ENCODE measurements at regions not wholly inside any gene's neighbourhood (a gene's known extent, or its start where the extent isn't known, plus 50 kb on each side); places are given as distances from the start of the nearest gene placed in this dataset.
A peak's percentile ranks its signal among the peaks of the same experiment; 100 is the strongest.

- TF ChIP-seq, protein P1, sequence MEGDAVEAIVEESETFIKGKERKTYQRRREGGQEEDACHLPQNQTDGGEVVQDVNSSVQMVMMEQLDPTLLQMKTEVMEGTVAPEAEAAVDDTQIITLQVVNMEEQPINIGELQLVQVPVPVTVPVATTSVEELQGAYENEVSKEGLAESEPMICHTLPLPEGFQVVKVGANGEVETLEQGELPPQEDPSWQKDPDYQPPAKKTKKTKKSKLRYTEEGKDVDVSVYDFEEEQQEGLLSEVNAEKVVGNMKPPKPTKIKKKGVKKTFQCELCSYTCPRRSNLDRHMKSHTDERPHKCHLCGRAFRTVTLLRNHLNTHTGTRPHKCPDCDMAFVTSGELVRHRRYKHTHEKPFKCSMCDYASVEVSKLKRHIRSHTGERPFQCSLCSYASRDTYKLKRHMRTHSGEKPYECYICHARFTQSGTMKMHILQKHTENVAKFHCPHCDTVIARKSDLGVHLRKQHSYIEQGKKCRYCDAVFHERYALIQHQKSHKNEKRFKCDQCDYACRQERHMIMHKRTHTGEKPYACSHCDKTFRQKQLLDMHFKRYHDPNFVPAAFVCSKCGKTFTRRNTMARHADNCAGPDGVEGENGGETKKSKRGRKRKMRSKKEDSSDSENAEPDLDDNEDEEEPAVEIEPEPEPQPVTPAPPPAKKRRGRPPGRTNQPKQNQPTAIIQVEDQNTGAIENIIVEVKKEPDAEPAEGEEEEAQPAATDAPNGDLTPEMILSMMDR (conservative IDR thresholded peaks at IDR 0.05; ENCODE audit: low read length): no peak
- DNase-seq (ENCODE audit: low read depth): no peak
- no peak overlapping the region for H3K4me3 ChIP-seq (ENCODE audit: low read length)
Observed at GRCh38 chr3:25855266-25855784, 65.4 kb downstream of the OXSM start.

GRCh38 chr3:25856902-25857518, 67.1 kb downstream of the OXSM start:
- peak; percentile 63 for DNase-seq (ENCODE audit: low read depth)
- no peak overlapping the region for H3K4me3 ChIP-seq (ENCODE audit: low read length)
- TF ChIP-seq, protein P1 (conservative IDR thresholded peaks at IDR 0.05; ENCODE audit: low read length): peak; percentile 97

DNA sequence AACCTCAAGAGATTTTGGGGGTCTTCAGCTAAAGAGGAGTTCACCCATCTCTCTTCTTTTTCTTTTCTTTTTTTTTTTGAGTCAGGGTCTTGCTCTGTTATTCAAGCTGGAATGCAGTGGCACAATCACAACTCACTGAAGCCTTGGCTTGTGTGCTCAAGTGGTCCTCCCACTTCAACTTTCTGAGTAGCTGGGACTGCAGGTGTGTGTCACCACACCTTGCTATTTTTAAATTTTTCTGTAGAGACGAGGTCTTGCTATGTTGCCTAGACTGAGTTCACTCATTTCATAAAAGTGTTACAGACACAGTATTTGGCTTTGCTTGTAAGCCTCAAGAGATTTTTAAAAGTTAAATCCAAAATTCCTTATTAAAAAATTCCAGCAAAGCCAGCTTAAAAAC, 71.7 kb downstream of the OXSM start:
- H3K4me3 ChIP-seq (ENCODE audit: low read length): no peak overlapping the region
- DNase-seq (ENCODE audit: low read depth): no peak
- TF ChIP-seq, protein P1 (conservative IDR thresholded peaks at IDR 0.05; ENCODE audit: low read length): no peak

GRCh38 chr3:25863011-25863415, 73.1 kb downstream of the OXSM start:
- H3K4me3 ChIP-seq (ENCODE audit: low read length): no peak overlapping the region
- no peak for DNase-seq (ENCODE audit: low read depth)
- TF ChIP-seq, protein P1 (conservative IDR thresholded peaks at IDR 0.05; ENCODE audit: low read length): no peak

GRCh38 chr3:25863416-25863959, 73.6 kb downstream of the OXSM start:
- no peak for DNase-seq (ENCODE audit: low read depth)
- no peak overlapping the region for H3K4me3 ChIP-seq (ENCODE audit: low read length)
- TF ChIP-seq, protein P1 (conservative IDR thresholded peaks at IDR 0.05; ENCODE audit: low read length): no peak; the same call in 1 of the 2 replicates

- H3K4me3 ChIP-seq (ENCODE audit: low read length): no peak overlapping the region
- peak; percentile 6 for DNase-seq (ENCODE audit: low read depth)
- TF ChIP-seq, protein P1 (conservative IDR thresholded peaks at IDR 0.05; ENCODE audit: low read length): no peak
Observed at GRCh38 chr3:25870452-25870851, 80.6 kb downstream of the OXSM start.
